Keratinocyte (primary cell): ENCODE measurements at regions not wholly inside any gene's neighbourhood (a gene's known extent, or its start where the extent isn't known, plus 50 kb on each side); places are given as distances from the start of the nearest gene placed in this dataset.

Experiments used
- DNase-seq: peaks from one replicate; pipeline ENCODE4 v3.0.0-alpha.2; 2011; ENCODE audit warnings: low read depth, missing footprints, low spot score
- FAIRE-seq: peaks from 2 replicates; lab custom pipeline; 2011; peaks lifted over from hg19 to GRCh38; lab: Jason Lieb, UNC
- H2AFZ ChIP-seq: 2 replicates; pipeline ENCODE4 v1.6.0; 2012; ENCODE audit warnings: low read length, control low read depth, inconsistent platforms; ENCODE audit not compliant: control insufficient read depth
- H3K27ac ChIP-seq: 2 replicates; pipeline ENCODE4 v1.5.1; 2011; ENCODE audit warnings: low read length; ENCODE audit not compliant: control insufficient read depth, insufficient read depth
- H3K27me3 ChIP-seq: 3 replicates; pipeline ENCODE4 v1.6.0; 2011; ENCODE audit warnings: low read length; ENCODE audit not compliant: control insufficient read depth, insufficient read depth; ENCODE audit errors: extremely low read depth
- H3K36me3 ChIP-seq, 2 experiments: 2 replicates in 1 of 2; 3 replicates in 1 of 2; pipeline ENCODE4 v1.5.1; 2011; ENCODE audit warnings: low read length in 2 of 2, mild to moderate bottlenecking in 1 of 2; ENCODE audit not compliant: control insufficient read depth in 2 of 2, insufficient read depth in 2 of 2; ENCODE audit errors: extremely low read depth in 1 of 2
- H3K4me1 ChIP-seq: 3 replicates; pipeline ENCODE4 v1.5.1; 2011; ENCODE audit warnings: low read length; ENCODE audit not compliant: control insufficient read depth, insufficient read depth; ENCODE audit errors: extremely low read depth
- H3K4me2 ChIP-seq: 3 replicates; pipeline ENCODE4 v1.6.0; 2011; ENCODE audit warnings: low read depth, low read length; ENCODE audit not compliant: control insufficient read depth, insufficient read depth; ENCODE audit errors: extremely low read depth
- H3K4me3 ChIP-seq, 3 experiments: fragments of 200-600 bp in 1 of 3; sonication (generic) in 1 of 3; 2 replicates in 2 of 3; 3 replicates in 1 of 3; pipeline ENCODE4 v1.5.1; 2011 to 2016; ENCODE audit warnings: low read length in 3 of 3, mild to moderate bottlenecking in 3 of 3, control low read depth in 2 of 3, inconsistent platforms in 1 of 3, low read depth in 1 of 3, mixed read lengths in 1 of 3, mixed run types in 1 of 3, moderate library complexity in 1 of 3; ENCODE audit not compliant: control insufficient read depth in 2 of 3, insufficient read depth in 2 of 3; ENCODE audit errors: extremely low read depth in 1 of 3
- H3K79me2 ChIP-seq: 2 replicates; pipeline ENCODE4 v1.6.0; 2012; ENCODE audit warnings: low read length; ENCODE audit not compliant: control insufficient read depth, insufficient read depth
- H3K9ac ChIP-seq: 3 replicates; pipeline ENCODE4 v1.6.0; 2011; ENCODE audit warnings: low read length; ENCODE audit not compliant: control insufficient read depth, insufficient read depth; ENCODE audit errors: extremely low read depth
- H3K9me1 ChIP-seq: 3 replicates; pipeline ENCODE4 v1.6.0; 2011; ENCODE audit warnings: low read length; ENCODE audit not compliant: control insufficient read depth, insufficient read depth; ENCODE audit errors: extremely low read depth
- H3K9me3 ChIP-seq: 2 replicates; pipeline ENCODE4 v1.5.1; 2012; ENCODE audit warnings: low read depth, low read length; ENCODE audit not compliant: control insufficient read depth
- H4K20me1 ChIP-seq: 3 replicates; pipeline ENCODE4 v1.6.0; 2011; ENCODE audit warnings: low read length; ENCODE audit not compliant: control insufficient read depth, insufficient read depth; ENCODE audit errors: extremely low read depth
- CTCF ChIP-seq, 3 experiments: IDR thresholded peaks in 1 of 3; conservative IDR thresholded peaks in 1 of 3; optimal IDR thresholded peaks in 1 of 3; 2 replicates in 2 of 3; 3 replicates in 1 of 3; pipeline versions ENCODE3 to v1.5.1; 2011; ENCODE audit warnings: low read length in 3 of 3, mild to moderate bottlenecking in 3 of 3, moderate library complexity in 2 of 3, control low read depth in 1 of 3, inconsistent platforms in 1 of 3; ENCODE audit not compliant: insufficient read depth in 2 of 3; ENCODE audit errors: extremely low read depth in 1 of 3
- EZH2 ChIP-seq: IDR thresholded peaks from one replicate; pipeline ENCODE4 v1.6.1; 2012; ENCODE audit warnings: inconsistent platforms, mild to moderate bottlenecking, low read length, moderate library complexity
- dilution Hi-C: fragments of 300-500 bp; cut with MboI; formaldehyde crosslinking; loops from one replicate; pipeline ENCODE4 v1.7.0; 2020; ENCODE audit warnings: low sequenced_read_pairs; ENCODE audit not compliant: extremely low pct_ligation_motif_present

GRCh38 chr12:47328831-47329545 is 249.2 kb upstream of the AMIGO2 start:
- peak; percentile 38 for DNase-seq
- dilution Hi-C loops: no loop called here
- TF ChIP-seq EZH2 (no peak), CTCF (optimal IDR thresholded peaks at IDR 0.05 in 1 of 3, IDR thresholded peaks at IDR 0.05 in 1 of 3, conservative IDR thresholded peaks at IDR 0.05 in 1 of 3; ENCODE audit: extremely low read depth in 1 of 3, insufficient read depth in 2 of 3, low read length in 3 of 3) (no peak)
- Histone ChIP-seq H3K9me1 (no peaks in the 10 kb centered on the region), H3K79me2 (no peaks in the 10 kb centered on the region), H2AFZ (no peak overlapping the region), H3K4me3 (no peak overlapping the region), H3K4me2 (peak overlapping the region; percentile 29), H3K36me3 (no peaks in the 10 kb centered on the region), H3K4me1 (peaks cover 10% of the 10 kb centered on the region), H3K9ac (no peak overlapping the region), H3K27ac (no peak overlapping the region), H4K20me1 (no peaks in the 10 kb centered on the region), H3K9me3 (no peaks in the 10 kb centered on the region), H3K27me3 (no peaks in the 10 kb centered on the region)
- peak; percentile 78 for FAIRE-seq

GRCh38 chr12:47326190-47326589 is 246.4 kb upstream of the AMIGO2 start:
- H3K79me2 ChIP-seq: no peaks in the 10 kb centered on the region
- H4K20me1 ChIP-seq: no peaks in the 10 kb centered on the region
- no peak overlapping the region for H3K9ac ChIP-seq
- DNase-seq (no peak), FAIRE-seq (no peak)
- H3K36me3 ChIP-seq: no peaks in the 10 kb centered on the region
- TF ChIP-seq EZH2: no peak
- no peak for TF ChIP-seq CTCF (optimal IDR thresholded peaks at IDR 0.05 in 1 of 3, IDR thresholded peaks at IDR 0.05 in 1 of 3, conservative IDR thresholded peaks at IDR 0.05 in 1 of 3; ENCODE audit: extremely low read depth in 1 of 3, insufficient read depth in 2 of 3, low read length in 3 of 3)
- no peak overlapping the region for H3K4me3 ChIP-seq
- dilution Hi-C loops: no loop called here
- no peak overlapping the region for H2AFZ ChIP-seq
- H3K27me3 ChIP-seq: no peaks in the 10 kb centered on the region
- H3K4me2 ChIP-seq: no peak overlapping the region
- no peaks in the 10 kb centered on the region for H3K9me3 ChIP-seq
- no peak overlapping the region for H3K27ac ChIP-seq
- H3K9me1 ChIP-seq: no peaks in the 10 kb centered on the region
- peaks cover 10% of the 10 kb centered on the region for H3K4me1 ChIP-seq
